HepG2 (cell line): ENCODE measurements at regions not wholly inside any gene's neighbourhood (a gene's known extent, or its start where the extent isn't known, plus 50 kb on each side); places are given as distances from the start of the nearest gene placed in this dataset.

Experiments used
- ESRRA ChIP-seq: sonication (generic); formaldehyde crosslinking; IDR thresholded peaks from 2 replicates; pipeline ENCODE4 v1.5.1; 2020; ENCODE audit warnings: mild to moderate bottlenecking, low read depth, missing genetic modification reagents
- HOXA7 ChIP-seq: sonication (generic); formaldehyde crosslinking; IDR thresholded peaks from 2 replicates; pipeline ENCODE4 v1.8.1; 2022; ENCODE audit warnings: mild to moderate bottlenecking, missing genetic modification reagents, moderate library complexity
- MXD4 ChIP-seq: IDR thresholded peaks from 2 replicates; pipeline ENCODE4 v1.6.1; 2016; ENCODE audit warnings: mild to moderate bottlenecking, missing biosample characterization, missing genetic modification reagents
- PAWR ChIP-seq: sonication (generic); formaldehyde crosslinking; IDR thresholded peaks from 2 replicates; pipeline ENCODE4 v1.4.0; 2020; ENCODE audit warnings: missing genetic modification reagents, mild to moderate bottlenecking, borderline replicate concordance
- PLRG1 ChIP-seq: fragments of 450-650 bp; conservative IDR thresholded peaks from 2 replicates; pipeline ENCODE4 v1.6.1; 2016
- RARA ChIP-seq: IDR thresholded peaks from 2 replicates; pipeline ENCODE4 v1.6.1; 2016; ENCODE audit warnings: missing genetic modification reagents, missing compliant biosample characterization
- ZBTB10 ChIP-seq: sonication (generic); formaldehyde crosslinking; IDR thresholded peaks from 2 replicates; pipeline ENCODE4 v1.4.0; 2020; ENCODE audit warnings: missing genetic modification reagents, borderline replicate concordance
- ZNF235 ChIP-seq: sonication (generic); formaldehyde crosslinking; IDR thresholded peaks from 2 replicates; pipeline ENCODE4 v1.8.1; 2023; ENCODE audit warnings: mild to moderate bottlenecking, missing genetic modification reagents, borderline replicate concordance
- ZNF280D ChIP-seq: sonication (generic); formaldehyde crosslinking; IDR thresholded peaks from 2 replicates; pipeline ENCODE4 v1.5.1; 2020; ENCODE audit warnings: mild to moderate bottlenecking, missing genetic modification reagents
- ZNF44 ChIP-seq: sonication (generic); formaldehyde crosslinking; IDR thresholded peaks from 2 replicates; pipeline ENCODE4 v1.5.1; 2020; ENCODE audit warnings: mild to moderate bottlenecking, missing genetic modification reagents
- ZNF547 ChIP-seq: sonication (generic); formaldehyde crosslinking; IDR thresholded peaks from 2 replicates; pipeline ENCODE4 v1.5.1; 2020; ENCODE audit warnings: mild to moderate bottlenecking, missing genetic modification reagents
- ZNF609 ChIP-seq: sonication (generic); formaldehyde crosslinking; IDR thresholded peaks from 2 replicates; pipeline ENCODE4 v1.4.0; 2020; ENCODE audit warnings: mild to moderate bottlenecking, missing genetic modification reagents, borderline replicate concordance
- ZNF710 ChIP-seq: sonication (generic); formaldehyde crosslinking; IDR thresholded peaks from 2 replicates; pipeline ENCODE4 v1.5.0; 2020; ENCODE audit warnings: mild to moderate bottlenecking, missing genetic modification reagents, borderline replicate concordance
- ZSCAN30 ChIP-seq: sonication (generic); formaldehyde crosslinking; IDR thresholded peaks from 2 replicates; pipeline ENCODE4 v1.5.0; 2020; ENCODE audit warnings: mild to moderate bottlenecking, missing genetic modification reagents

GRCh38 chr12:114738460-114739184 lies 54.6 kb upstream of the TBX3 start (continued):
- TF ChIP-seq ZNF710 (CRISPR knock-in tag) (peak; percentile 93), ZNF235 (no peak), ZNF609 (CRISPR knock-in tag) (peak; percentile 92), ZNF280D (CRISPR knock-in tag) (peak; percentile 89), ZSCAN30 (no peak), MXD4 (CRISPR knock-in tag) (no peak), PAWR (no peak), HOXA7 (CRISPR knock-in tag) (no peak), PLRG1 (no peak), ESRRA (CRISPR knock-in tag) (peak; percentile 95), ZNF44 (CRISPR knock-in tag) (no peak), ZNF547 (CRISPR knock-in tag) (no peak; the same call in 1 of the 2 replicates), RARA (CRISPR knock-in tag) (peak; percentile 99), ZBTB10 (no peak)
